NCI-H345 (cell line): ENCODE measurements at regions not wholly inside any gene's neighbourhood (a gene's known extent, or its start where the extent isn't known, plus 50 kb on each side); places are given as distances from the start of the nearest gene placed in this dataset.
"Not testable (repeated sequence)": the region's sequence is repeated elsewhere in the genome, so short reads cannot be mapped to it uniquely, and the experiment has no call there.

Source experiments
- DNase-seq: peaks from one replicate; lab custom pipeline; 2025; lab: John Stamatoyannopoulos, UW

GRCh38 chr11:87764075-87764474 is 411.2 kb downstream of the RAB38 start:
- DNase-seq, result not testable (repeated sequence)

DNA sequence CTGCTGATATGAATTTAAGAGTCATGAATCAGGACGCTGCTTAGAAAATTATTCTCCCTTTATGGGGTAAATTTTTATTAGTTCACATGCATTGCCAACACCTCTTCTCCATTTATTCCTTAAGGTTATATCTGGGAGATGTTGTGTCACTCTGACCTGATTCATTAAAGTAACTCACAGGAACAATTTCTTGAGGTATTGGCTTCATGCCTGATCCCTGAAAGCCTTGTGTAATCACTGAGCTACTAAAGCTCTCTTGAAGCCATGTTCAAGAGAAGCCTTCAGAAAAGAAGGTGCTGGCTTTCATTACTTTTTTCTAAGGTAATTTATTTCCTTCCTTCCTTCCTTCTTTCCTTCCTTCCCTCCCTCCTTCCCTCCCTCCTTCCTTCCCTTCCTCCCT is 420.6 kb downstream of the RAB38 start:
- no peak for DNase-seq

- no peak for DNase-seq
Observed at GRCh38 chr11:87753143-87753542, 422.1 kb downstream of the RAB38 start.

DNA sequence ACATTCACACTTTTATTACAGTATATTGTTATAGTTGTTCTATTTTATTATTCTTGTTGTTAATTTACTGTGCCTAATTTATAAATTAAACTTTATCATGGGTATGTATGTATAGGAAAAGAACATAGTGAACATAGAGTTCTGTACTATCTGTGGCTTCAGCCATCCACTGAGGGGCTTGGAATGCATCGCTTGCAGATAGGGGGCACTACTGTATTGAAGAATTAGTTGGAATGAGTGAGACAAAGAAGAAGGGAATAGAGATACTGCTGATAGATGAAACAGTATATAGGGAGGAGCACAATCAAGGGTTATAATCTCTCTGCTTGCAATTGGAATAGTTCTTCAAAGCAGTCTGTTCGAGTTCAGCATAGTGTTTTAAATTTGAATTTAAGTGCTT is 432.2 kb downstream of the RAB38 start:
- DNase-seq, result no peak

GRCh38 chr11:87740968-87741367 is 434.3 kb downstream of the RAB38 start:
- no peak for DNase-seq

DNA sequence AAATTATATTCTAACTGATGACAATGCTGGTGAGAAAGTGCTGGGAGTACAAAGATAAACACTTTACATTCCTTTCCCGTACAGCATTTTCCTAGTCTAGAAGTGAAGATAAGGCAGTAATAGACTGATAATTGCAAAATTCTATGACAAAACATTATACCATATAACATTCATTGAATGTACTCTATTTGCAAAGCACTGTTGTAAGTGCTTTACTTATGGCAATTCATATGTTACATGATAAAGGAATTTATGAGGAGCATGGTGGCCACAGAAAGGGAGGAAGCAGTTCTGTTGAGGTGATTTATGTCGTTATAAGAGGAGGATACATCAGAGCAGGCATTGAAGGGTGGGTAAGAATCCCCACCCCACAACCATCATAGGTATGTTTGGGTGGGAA is 434.8 kb downstream of the RAB38 start:
- no peak for DNase-seq

DNA sequence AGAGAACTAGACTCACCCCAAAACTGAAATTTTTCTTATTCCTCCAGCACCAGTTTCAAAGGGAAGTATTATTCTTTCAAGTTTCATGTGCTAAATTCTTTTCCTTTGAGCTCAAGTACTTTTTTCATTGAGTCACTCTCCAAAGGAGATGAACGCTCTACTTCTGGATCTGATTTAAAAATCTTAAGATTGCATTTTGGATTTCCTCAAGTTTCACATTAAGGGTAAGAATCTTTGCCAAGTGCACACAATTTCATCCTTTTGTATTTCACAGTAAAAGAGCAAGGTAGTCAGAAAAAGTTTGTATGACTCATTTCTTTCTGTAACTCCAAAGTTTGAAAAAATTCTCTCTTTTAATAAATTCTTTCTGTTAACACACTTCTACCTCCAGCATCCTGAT is 435.5 kb downstream of the RAB38 start:
- no peak for DNase-seq

DNA sequence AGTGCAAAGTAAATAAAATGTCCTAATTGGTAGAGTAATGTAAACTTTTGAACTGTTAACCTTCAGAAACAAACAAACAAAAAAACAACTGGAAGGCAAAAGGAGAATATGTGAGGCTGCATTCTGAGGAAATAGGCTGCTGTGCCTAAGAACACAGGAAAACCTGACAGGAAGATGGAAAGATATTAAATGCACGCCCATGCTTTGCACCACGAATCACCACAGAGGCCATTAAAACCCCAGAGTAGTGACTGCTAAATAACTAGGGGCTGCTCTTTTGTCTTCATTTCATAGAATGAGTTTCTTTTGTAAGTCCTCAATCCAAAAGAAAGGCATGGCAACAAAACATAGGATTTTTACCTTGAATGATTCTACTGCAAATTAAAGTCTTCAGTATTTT is 436.0 kb downstream of the RAB38 start:
- DNase-seq, result no peak

DNA sequence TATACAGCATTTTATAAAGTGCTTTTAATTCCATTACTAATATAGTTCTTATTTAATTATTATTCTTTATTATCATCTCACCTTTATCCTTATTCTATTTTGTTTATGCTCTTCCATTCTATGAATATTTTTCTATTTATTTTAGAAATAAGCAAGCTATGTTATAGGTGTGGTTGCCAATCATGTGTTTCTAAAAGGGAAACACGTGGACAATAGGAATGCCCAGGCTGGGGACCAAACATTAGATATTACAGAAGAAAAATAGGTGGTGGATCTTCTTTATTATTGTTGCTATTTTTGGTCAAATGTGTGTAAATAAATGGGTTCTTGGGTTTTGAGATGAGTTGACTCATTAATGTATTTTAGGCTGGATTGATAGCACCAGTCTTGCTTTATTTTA is 438.3 kb downstream of the RAB38 start:
- no peak for DNase-seq

GRCh38 chr11:87726506-87726905 is 448.7 kb downstream of the RAB38 start:
- no peak for DNase-seq

- DNase-seq, result no peak
Observed at GRCh38 chr11:87724358-87724757, 450.9 kb downstream of the RAB38 start.

GRCh38 chr11:87722756-87723565 is 452.3 kb downstream of the RAB38 start:
- DNase-seq, result no peak

DNA sequence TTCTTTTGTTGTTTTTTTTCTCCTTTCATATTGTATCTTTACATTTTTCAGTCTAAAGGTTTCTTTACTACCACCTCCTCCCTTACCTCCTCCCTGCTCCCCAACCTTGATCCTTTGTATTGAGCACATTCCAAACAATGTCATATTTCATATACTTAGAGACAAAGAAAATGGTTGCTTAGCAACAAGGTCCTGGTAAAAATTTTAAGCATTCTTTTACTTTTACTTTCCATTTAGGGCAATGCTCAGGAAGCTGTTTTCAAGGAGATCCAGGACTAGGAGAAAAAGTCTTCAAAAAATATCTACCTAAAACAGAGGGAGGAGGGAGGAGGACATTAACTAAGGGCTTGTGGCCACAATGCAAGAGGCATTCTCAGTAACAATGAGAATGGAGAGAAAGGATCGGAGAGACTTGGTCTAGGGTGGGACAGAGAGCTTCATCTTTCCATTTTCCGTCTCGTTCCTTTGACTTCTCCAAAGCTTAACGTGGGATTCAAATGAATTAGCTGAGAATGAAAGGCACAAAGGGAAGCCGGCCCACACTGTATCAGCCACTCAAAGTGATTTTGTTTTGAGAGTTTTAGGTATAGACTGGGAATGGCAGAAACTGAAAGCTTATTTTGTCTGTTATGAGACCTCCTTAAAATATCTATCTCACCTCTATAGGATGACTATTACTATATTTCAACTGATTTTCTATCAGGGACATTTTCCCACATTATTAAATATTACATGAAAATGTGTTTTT is 455.7 kb downstream of the RAB38 start:
- DNase-seq, result no peak

GRCh38 chr11:87712802-87713202 is 462.4 kb downstream of the RAB38 start:
- DNase-seq, result no peak

GRCh38 chr11:87712391-87712790 is 462.9 kb downstream of the RAB38 start:
- no peak for DNase-seq

DNA sequence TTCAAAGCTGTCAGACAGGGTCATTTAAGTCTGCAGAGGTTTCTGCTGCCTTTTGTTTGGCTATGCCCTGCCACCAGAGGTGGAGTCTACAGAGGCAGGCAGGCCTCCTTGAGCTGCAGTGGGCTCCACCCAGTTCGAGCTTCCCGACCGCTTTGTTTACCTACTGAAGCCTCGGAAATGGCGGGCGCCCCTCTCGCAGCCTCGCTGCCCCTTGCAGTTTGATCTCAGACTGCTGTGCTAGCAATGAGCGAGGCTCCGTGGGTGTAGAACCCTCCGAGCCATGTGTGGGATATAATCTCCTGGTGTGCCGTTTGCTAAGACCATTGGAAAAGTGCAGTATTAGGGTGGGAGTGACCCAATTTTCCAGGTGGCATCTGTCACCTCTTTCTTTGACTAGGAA is 471.7 kb downstream of the RAB38 start:
- not testable (repeated sequence) for DNase-seq

GRCh38 chr11:87675993-87676392 is 499.2 kb downstream of the RAB38 start:
- no peak for DNase-seq

DNA sequence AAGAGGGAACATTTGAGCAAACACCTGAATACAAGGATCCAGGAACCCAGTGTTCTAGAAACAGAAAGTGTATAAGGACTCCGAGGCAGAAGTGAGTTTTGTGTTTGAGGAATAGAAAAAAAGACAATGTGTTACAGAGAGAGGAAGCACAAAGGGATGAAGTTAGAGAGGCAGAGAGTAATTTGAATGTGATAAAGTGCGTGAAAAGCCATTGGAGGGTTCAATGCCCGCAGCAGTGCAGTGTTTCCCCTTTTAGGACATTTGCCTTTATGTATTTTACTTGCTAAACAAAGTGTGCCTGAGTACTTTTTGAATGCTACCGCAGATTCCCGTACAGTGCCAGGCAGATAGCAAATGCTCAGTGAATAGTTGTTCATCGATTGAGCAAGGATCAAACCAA is 508.5 kb downstream of the RAB38 start:
- DNase-seq, result no peak

DNA sequence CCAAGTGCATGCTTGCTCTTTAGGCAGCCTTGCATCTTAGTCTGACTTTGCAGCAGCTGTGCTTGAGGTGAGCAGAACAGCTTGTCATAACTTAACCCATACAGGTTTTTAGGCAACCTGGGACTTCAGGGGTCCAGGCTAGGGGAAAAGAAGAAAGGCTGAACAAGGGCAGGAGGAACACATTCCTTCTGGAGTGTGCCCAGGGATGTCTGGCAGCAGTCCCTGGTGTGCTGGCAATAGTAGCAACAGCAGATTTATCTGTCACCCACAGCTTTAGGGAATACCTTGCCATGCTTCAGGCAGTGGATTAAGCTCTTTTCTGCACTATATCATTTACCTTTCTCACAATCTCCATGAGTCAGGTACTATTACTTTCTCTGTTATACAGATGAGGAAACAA is 513.0 kb downstream of the RAB38 start:
- no peak for DNase-seq

DNA sequence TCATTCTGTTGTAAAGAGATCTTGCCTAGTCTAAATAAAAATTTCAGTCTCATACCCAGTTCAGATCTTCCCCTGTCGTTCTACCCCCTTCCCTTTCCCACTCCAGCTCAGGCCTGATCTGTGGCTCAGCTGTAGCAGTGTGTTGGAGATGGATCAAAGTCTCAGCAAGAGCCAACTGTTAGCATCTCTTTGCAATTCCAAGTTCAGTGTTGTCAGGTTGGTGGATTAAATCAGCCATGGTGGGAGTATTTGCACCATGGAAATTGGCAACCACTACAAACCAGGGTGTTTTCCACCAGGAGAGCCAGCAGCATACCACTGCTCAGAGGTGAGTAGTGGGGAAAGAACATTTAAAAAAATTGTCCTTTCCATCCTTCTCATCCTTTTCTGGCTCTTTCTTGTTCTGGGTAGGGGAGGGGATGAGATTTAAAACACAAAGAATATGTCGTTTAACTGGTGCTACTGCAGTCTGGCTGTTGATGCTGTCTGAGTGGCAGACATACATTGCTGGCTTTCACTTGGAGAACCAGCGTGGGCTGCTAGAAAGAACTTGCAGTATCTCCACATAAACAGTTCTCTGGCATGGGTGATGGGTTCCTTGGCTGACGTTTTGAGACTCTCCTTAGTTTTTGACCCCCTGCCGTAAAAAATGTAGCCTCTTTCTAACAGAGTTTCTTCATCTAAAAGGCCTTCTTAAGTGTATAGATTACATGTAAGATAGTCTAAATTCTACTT is 514.1 kb downstream of the RAB38 start:
- no peak for DNase-seq

GRCh38 chr11:87659807-87660206 is 515.4 kb downstream of the RAB38 start:
- DNase-seq, result no peak

- no peak for DNase-seq
Observed at GRCh38 chr11:87645626-87646025, 529.6 kb downstream of the RAB38 start.
